Lung (tissue), 11 donors: ENCODE measurements at regions not wholly inside any gene's neighbourhood (a gene's known extent, or its start where the extent isn't known, plus 50 kb on each side); places are given as distances from the start of the nearest gene placed in this dataset.
"Not testable (repeated sequence)": the region's sequence is repeated elsewhere in the genome, so short reads cannot be mapped to it uniquely, and the experiment has no call there.

ENCODE experiments used
- ATAC-seq: fragments of 200-7000 bp; cut with Tn5 transposase; one replicate; pipeline ENCODE4 v1.9.1; 2020; ENCODE audit warnings: moderate number of reproducible peaks; ENCODE audit not compliant: insufficient read depth, low FRiP score
- DNase-seq, 3 donors: peaks; one replicate each; pipeline ENCODE4 v3.0.0-alpha.2; 2013 to 2017
- H3K27ac ChIP-seq, 2 donors: one replicate each; pipeline ENCODE4 v1.5.1; 2013; ENCODE audit warnings: mild to moderate bottlenecking in 2 of 2, moderate library complexity in 2 of 2, control low read depth in 1 of 2, inconsistent platforms in 1 of 2, low read depth in 1 of 2, low read length in 1 of 2
- H3K27me3 ChIP-seq, 3 donors: one replicate each; pipeline ENCODE4 v1.5.1; 2013; ENCODE audit warnings: low read length in 2 of 3; ENCODE audit not compliant: control insufficient read depth in 3 of 3, insufficient read depth in 3 of 3
- H3K36me3 ChIP-seq, 4 donors: one replicate each; pipeline ENCODE4 v1.5.1; 2013; ENCODE audit warnings: low read length in 4 of 4, mild to moderate bottlenecking in 1 of 4, moderate library complexity in 1 of 4; ENCODE audit not compliant: control insufficient read depth in 4 of 4, insufficient read depth in 4 of 4
- H3K4me1 ChIP-seq, 5 donors: one replicate each; pipeline ENCODE4 v1.5.1; 2013; ENCODE audit warnings: low read length in 5 of 5, mild to moderate bottlenecking in 2 of 5, moderate library complexity in 1 of 5; ENCODE audit not compliant: control insufficient read depth in 5 of 5, insufficient read depth in 5 of 5
- H3K4me3 ChIP-seq: one replicate; pipeline ENCODE4 v1.5.1; 2013; ENCODE audit warnings: mild to moderate bottlenecking, control low read depth, moderate library complexity
- H3K9ac ChIP-seq, 2 donors: one replicate each; pipeline ENCODE4 v1.5.1; 2013; ENCODE audit warnings: low read length in 2 of 2, control low read depth in 1 of 2; ENCODE audit not compliant: insufficient read depth in 1 of 2
- H3K9me3 ChIP-seq, 4 donors: one replicate each; pipeline ENCODE4 v1.5.1; 2013; ENCODE audit warnings: low read length in 3 of 4, mild to moderate bottlenecking in 1 of 4, moderate library complexity in 1 of 4; ENCODE audit not compliant: control insufficient read depth in 4 of 4, insufficient read depth in 3 of 4
- CTCF ChIP-seq: IDR thresholded peaks from 2 replicates; pipeline ENCODE4 v1.5.1; 2012; ENCODE audit warnings: mild to moderate bottlenecking; ENCODE audit errors: control extremely low read depth, extremely low read depth
- WGBS, 2 donors: extraction: QIAGEN DNeasy Blood & Tissue Kit; methylation state at CpG; one replicate each; pipeline ENCODE4 v1.1.7; 2013; 5-methylcytosine and 5-hydroxymethylcytosine counted together
- donor health status: control.
- donor health status: control.
- donor health status: Bipolar disorder and iron deficiency.
- donor health status: healthy.
- donor health status: DM: yes; HTN: yes; CAD: no.

- Histone ChIP-seq H3K36me3 (no peaks in the 10 kb centered on the region), H3K4me3 (no peak overlapping the region), H3K27me3 (no peaks in the 10 kb centered on the region), H3K27ac (no peak overlapping the region), H3K9ac (no peak overlapping the region), H3K9me3 (no peaks in the 10 kb centered on the region), H3K4me1 (peaks cover 0 to 10% (median 0%) of the 10 kb centered on the region in 5 donors)
- ATAC-seq, result no peak
- no peak for TF ChIP-seq CTCF
- 62 to 93% methylated on average over 3 of the region's 3 CpGs for WGBS, 2 donors
- DNase-seq, result no peak
Measured at GRCh38 chr13:47696674-47697073, 304.4 kb downstream of the SUCLA2 start.

DNA sequence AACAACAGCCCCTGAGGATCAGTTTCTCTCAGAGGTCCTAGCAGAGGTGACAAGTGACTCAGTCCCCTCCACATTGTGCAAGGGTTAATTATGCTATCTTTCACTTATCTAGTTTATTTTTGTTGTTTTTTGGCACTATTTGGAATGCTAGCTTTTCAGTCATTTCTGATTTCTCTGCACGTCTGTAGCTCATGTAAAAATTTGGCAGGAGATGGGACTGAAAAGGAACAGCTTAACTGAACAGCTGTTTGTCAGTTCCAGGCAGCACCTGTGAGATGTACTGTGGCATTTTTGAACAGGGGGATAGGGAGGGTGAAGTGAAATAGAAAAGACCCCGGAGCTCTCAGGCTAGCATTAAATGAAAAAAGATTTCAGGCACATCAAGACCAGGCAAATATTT is 313.5 kb downstream of the SUCLA2 start:
- WGBS, 2 donors, result 44 to 69% methylated on average over 2 of the region's 2 CpGs
- TF ChIP-seq CTCF, result no peak
- H3K9ac ChIP-seq, result no peak overlapping the region
- H3K4me1 ChIP-seq, result no peaks in the 10 kb centered on the region
- H3K4me3 ChIP-seq, result no peak overlapping the region
- ATAC-seq (no peak), DNase-seq (no peak)
- H3K27ac ChIP-seq, result no peak overlapping the region
- no peaks in the 10 kb centered on the region for H3K27me3 ChIP-seq
- peaks cover 0 to 6% (median 0%) of the 10 kb centered on the region in 4 donors for H3K9me3 ChIP-seq
- no peaks in the 10 kb centered on the region for H3K36me3 ChIP-seq

DNA sequence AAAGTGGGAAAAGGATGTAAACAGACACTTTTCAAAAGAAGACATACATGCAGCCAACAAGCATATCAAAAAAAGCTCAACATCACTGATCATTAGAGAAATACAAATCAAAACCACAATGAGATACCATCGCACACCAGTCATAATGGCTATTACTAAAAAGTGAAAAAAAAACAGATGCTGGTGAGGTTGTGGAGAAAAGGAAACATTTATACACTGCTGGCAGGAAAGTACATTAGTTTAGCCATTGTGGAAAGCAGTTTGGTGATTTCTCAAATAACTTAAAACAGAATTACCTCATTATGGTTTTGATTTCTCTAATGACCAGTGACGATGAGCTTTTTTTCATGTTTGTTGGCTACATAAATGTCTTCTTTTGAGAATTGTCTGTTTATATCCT is 315.9 kb downstream of the SUCLA2 start:
- not testable (repeated sequence) for H3K27ac ChIP-seq, H3K9me3 ChIP-seq, H3K27me3 ChIP-seq, H3K9ac ChIP-seq, ATAC-seq, H3K4me1 ChIP-seq, H3K36me3 ChIP-seq, H3K4me3 ChIP-seq, DNase-seq
- WGBS, 2 donors, result 93 to 94% methylated on average over 2 of the region's 2 CpGs

DNA sequence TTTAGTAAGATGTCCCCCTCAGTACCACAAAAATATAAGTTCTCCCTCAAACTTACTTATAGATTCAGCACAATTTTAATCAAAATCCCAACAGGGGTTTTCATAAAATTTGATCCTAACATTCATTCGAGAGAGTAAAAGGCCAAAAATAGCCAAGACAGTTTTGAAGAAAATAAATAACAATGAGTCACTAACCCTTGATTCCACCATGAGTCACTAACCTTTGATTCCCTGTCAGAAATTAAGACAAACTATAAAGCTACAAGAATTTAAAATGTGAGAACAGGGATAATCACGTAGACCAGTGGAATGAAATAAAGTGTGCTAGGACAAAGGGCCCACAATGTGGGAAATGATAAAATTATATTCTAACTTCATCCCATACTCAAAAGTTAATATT is 320.3 kb downstream of the SUCLA2 start:
- H3K27ac ChIP-seq, result no peak overlapping the region
- no peak overlapping the region for H3K4me3 ChIP-seq
- 68 to 87% methylated on average over 2 of the region's 2 CpGs for WGBS, 2 donors
- H3K4me1 ChIP-seq, result no peaks in the 10 kb centered on the region
- no peaks in the 10 kb centered on the region for H3K27me3 ChIP-seq
- peaks cover 0 to 6% (median 0%) of the 10 kb centered on the region in 4 donors for H3K9me3 ChIP-seq
- H3K36me3 ChIP-seq, result no peaks in the 10 kb centered on the region
- no peak for TF ChIP-seq CTCF
- DNase-seq (no peak), ATAC-seq (no peak)
- H3K9ac ChIP-seq, result no peak overlapping the region
